Calu3 (cell line): ENCODE measurements at regions not wholly inside any gene's neighbourhood (a gene's known extent, or its start where the extent isn't known, plus 50 kb on each side); places are given as distances from the start of the nearest gene placed in this dataset.

ENCODE experiments used
- BruUV-seq: library from RNA; stranded (reverse); fragments of 400-500 nt; replicated peaks from 2 replicates; lab custom pipeline; 2021; lab: Mats Ljungman, UMichigan
- CTCF ChIA-PET: fragments of 300-600 bp; sonication (Branson Sonifier 250); formaldehyde crosslinking; loops from one replicate; lab custom pipeline; 2022; ENCODE audit warnings: antibody characterized with exemption; lab: Charles Lee
- DNase-seq: peaks from one replicate; pipeline ENCODE4 v3.0.0; 2022
- H3K27ac Mint-ChIP-seq: one replicate; pipeline ENCODE4 v1.8.0; 2022; ENCODE audit warnings: mixed read lengths; ENCODE audit not compliant: unreplicated experiment
- H3K27me3 Mint-ChIP-seq: one replicate; pipeline ENCODE4 v1.8.0; 2022; ENCODE audit warnings: mixed read lengths; ENCODE audit not compliant: unreplicated experiment
- H3K36me3 Mint-ChIP-seq: one replicate; pipeline ENCODE4 v1.8.0; 2022; ENCODE audit warnings: mild to moderate bottlenecking, moderate library complexity, mixed read lengths; ENCODE audit not compliant: insufficient read depth, unreplicated experiment
- H3K4me1 Mint-ChIP-seq: one replicate; pipeline ENCODE4 v1.8.0; 2022; ENCODE audit warnings: mild to moderate bottlenecking, low read depth, mixed read lengths; ENCODE audit not compliant: unreplicated experiment
- H3K4me3 Mint-ChIP-seq: one replicate; pipeline ENCODE4 v1.8.0; 2022; ENCODE audit warnings: mild to moderate bottlenecking, low read depth, moderate library complexity, mixed read lengths; ENCODE audit not compliant: unreplicated experiment
- H3K9me3 Mint-ChIP-seq: one replicate; pipeline ENCODE4 v1.8.0; 2022; ENCODE audit warnings: low read depth, mixed read lengths; ENCODE audit not compliant: unreplicated experiment
- CTCF ChIP-seq: fragments of 200-600 bp; IDR thresholded peaks from one replicate; pipeline ENCODE4 v1.8.0; 2022; ENCODE audit warnings: antibody characterized with exemption; ENCODE audit not compliant: unreplicated experiment
- intact Hi-C: fragments of 100-400 bp; cut with micrococcal nuclease; formaldehyde crosslinking; loops from one replicate; pipeline ENCODE4 v1.10.0; 2022; ENCODE audit not compliant: unreplicated experiment

GRCh38 chr13:86447479-86447878, 648.3 kb upstream of the SLITRK6 start:
- no peaks in the 10 kb centered on the region for H3K36me3 Mint-ChIP-seq
- no peaks in the 10 kb centered on the region for H3K27me3 Mint-ChIP-seq
- peaks cover 2% of the 10 kb centered on the region for H3K9me3 Mint-ChIP-seq
- H3K4me1 Mint-ChIP-seq = no peaks in the 10 kb centered on the region
- no peak overlapping the region for H3K27ac Mint-ChIP-seq
- intact Hi-C loops = no loop called here
- no peak for DNase-seq
- no peak overlapping the region for H3K4me3 Mint-ChIP-seq
- BruUV-seq = no TSS peak
- CTCF ChIA-PET = no interaction called here
- TF ChIP-seq CTCF = no peak

GRCh38 chr13:86462011-86462410, 662.8 kb upstream of the SLITRK6 start:
- no peak for DNase-seq
- BruUV-seq = no TSS peak
- Mint-ChIP-seq H3K27me3 (no peaks in the 10 kb centered on the region), H3K4me1 (no peaks in the 10 kb centered on the region), H3K4me3 (no peak overlapping the region), H3K27ac (no peak overlapping the region), H3K36me3 (no peaks in the 10 kb centered on the region), H3K9me3 (no peaks in the 10 kb centered on the region)
- intact Hi-C loops = no loop called here
- CTCF ChIA-PET = no interaction called here
- TF ChIP-seq CTCF = no peak

GRCh38 chr13:86464193-86464592, 665.0 kb upstream of the SLITRK6 start:
- no peaks in the 10 kb centered on the region for H3K27me3 Mint-ChIP-seq
- DNase-seq = no peak
- H3K36me3 Mint-ChIP-seq = no peaks in the 10 kb centered on the region
- no peaks in the 10 kb centered on the region for H3K9me3 Mint-ChIP-seq
- H3K4me3 Mint-ChIP-seq = no peak overlapping the region
- CTCF ChIA-PET = no interaction called here
- no peaks in the 10 kb centered on the region for H3K4me1 Mint-ChIP-seq
- H3K27ac Mint-ChIP-seq = no peak overlapping the region
- no TSS peak for BruUV-seq
- no peak for TF ChIP-seq CTCF
- intact Hi-C loops = no loop called here

- Mint-ChIP-seq H3K4me1 (no peaks in the 10 kb centered on the region), H3K27ac (no peak overlapping the region), H3K36me3 (no peaks in the 10 kb centered on the region), H3K9me3 (no peaks in the 10 kb centered on the region), H3K27me3 (no peaks in the 10 kb centered on the region), H3K4me3 (no peak overlapping the region)
- DNase-seq = no peak
- CTCF ChIA-PET = no interaction called here
- no peak for TF ChIP-seq CTCF
- intact Hi-C loops = no loop called here
- no TSS peak for BruUV-seq
Measured at GRCh38 chr13:86474971-86475370, 675.8 kb upstream of the SLITRK6 start.
